NB4 (cell line): ENCODE measurements at regions not wholly inside any gene's neighbourhood (a gene's known extent, or its start where the extent isn't known, plus 50 kb on each side); places are given as distances from the start of the nearest gene placed in this dataset.

ENCODE experiments used
- CTCF ChIP-seq: IDR thresholded peaks from one replicate; pipeline ENCODE4 v1.5.1; 2012; ENCODE audit warnings: low read depth, low read length
- MYC ChIP-seq: IDR thresholded peaks from 2 replicates; pipeline ENCODE4 v1.6.1; 2011; ENCODE audit warnings: low read depth, low read length
- POLR2A ChIP-seq: IDR thresholded peaks from 2 replicates; pipeline ENCODE4 v1.6.1; 2011; ENCODE audit warnings: mild to moderate bottlenecking; ENCODE audit not compliant: insufficient read length; ENCODE audit errors: extremely low read depth

GRCh38 chr3:86152620-86153019, 838.3 kb downstream of the VGLL3 start:
- TF ChIP-seq CTCF = no peak
- no peak for TF ChIP-seq POLR2A
- no peak for TF ChIP-seq MYC
